Endothelial cell of umbilical vein (primary cell): ENCODE measurements at regions not wholly inside any gene's neighbourhood (a gene's known extent, or its start where the extent isn't known, plus 50 kb on each side); places are given as distances from the start of the nearest gene placed in this dataset.

ENCODE experiments used
- BruUV-seq: library from RNA; stranded (reverse); fragments of 400-500 nt; replicated peaks from 2 replicates; lab custom pipeline; 2021; lab: Mats Ljungman, UMichigan
- CTCF ChIA-PET: fragments of 300-600, 350-600 bp; sonication (Branson Sonifier 250); formaldehyde crosslinking; loops from one replicate; lab custom pipeline; 2021; ENCODE audit warnings: antibody characterized with exemption, inconsistent platforms; lab: Charles Lee
- POLR2A ChIA-PET: fragments of 300-600, 350-600 bp; sonication (Branson Sonifier 250); formaldehyde crosslinking; loops from one replicate; lab custom pipeline; 2021; ENCODE audit warnings: antibody characterized with exemption, inconsistent platforms; lab: Charles Lee
- DNase-seq: peaks from one replicate; pipeline ENCODE4 v3.0.0-alpha.2; 2011; ENCODE audit warnings: low read depth, low spot score
- FAIRE-seq: peaks from 2 replicates; lab custom pipeline; 2011; peaks lifted over from hg19 to GRCh38; lab: Jason Lieb, UNC
- H2AFZ ChIP-seq: 2 replicates; pipeline ENCODE4 v1.6.0; 2012; ENCODE audit warnings: low read depth, low read length, control low read depth, inconsistent platforms
- H3K27ac ChIP-seq: 2 replicates; pipeline ENCODE4 v1.5.1; 2011; ENCODE audit warnings: low read depth, mild to moderate bottlenecking, control low read depth, low read length, moderate library complexity; ENCODE audit not compliant: insufficient read depth
- H3K27me3 ChIP-seq, 2 experiments: 2 replicates each; pipeline versions ENCODE4 v1.6.0 to v1.6.1; 2011; ENCODE audit warnings: low read length in 2 of 2, mixed read lengths in 1 of 2; ENCODE audit not compliant: control insufficient read depth in 2 of 2, insufficient read depth in 2 of 2
- H3K36me3 ChIP-seq, 2 experiments: 2 replicates in 1 of 2; 3 replicates in 1 of 2; pipeline ENCODE4 v1.5.1; 2011; ENCODE audit warnings: low read length in 2 of 2, mild to moderate bottlenecking in 1 of 2, moderate library complexity in 1 of 2; ENCODE audit not compliant: control insufficient read depth in 2 of 2, insufficient read depth in 2 of 2; ENCODE audit errors: extremely low read depth in 1 of 2
- H3K4me1 ChIP-seq: 3 replicates; pipeline ENCODE4 v1.5.1; 2011; ENCODE audit warnings: mild to moderate bottlenecking, low read length; ENCODE audit not compliant: control insufficient read depth, insufficient read depth; ENCODE audit errors: extremely low read depth
- H3K4me2 ChIP-seq: 2 replicates; pipeline ENCODE4 v1.6.1; 2011; ENCODE audit warnings: low read length, control low read depth, mixed read lengths; ENCODE audit not compliant: insufficient read depth
- H3K4me3 ChIP-seq, 3 experiments: fragments of 200-600 bp in 1 of 3; sonication (generic), shearing (Covaris generic) in 1 of 3; replicated peaks in 1 of 3; 2 replicates each; pipeline ENCODE4 v1.5.1; 2011 to 2016; ENCODE audit warnings: control low read depth in 3 of 3, low read length in 3 of 3, mild to moderate bottlenecking in 2 of 3, inconsistent platforms in 1 of 3, low read depth in 1 of 3, moderate library complexity in 1 of 3; ENCODE audit not compliant: insufficient read depth in 1 of 3
- H3K79me2 ChIP-seq: 2 replicates; pipeline ENCODE4 v1.6.0; 2012; ENCODE audit warnings: low read length, inconsistent platforms; ENCODE audit not compliant: control insufficient read depth, insufficient read depth
- H3K9ac ChIP-seq: replicated peaks from 2 replicates; pipeline ENCODE3; 2011; ENCODE audit warnings: low read length, control low read depth; ENCODE audit not compliant: insufficient read depth; ENCODE audit errors: extremely low read depth
- H3K9me1 ChIP-seq: replicated peaks from 3 replicates; pipeline ENCODE4 v1.6.0; 2011; ENCODE audit warnings: mild to moderate bottlenecking, low read length; ENCODE audit not compliant: control insufficient read depth, insufficient read depth; ENCODE audit errors: extremely low read depth
- H3K9me3 ChIP-seq: replicated peaks from 2 replicates; pipeline ENCODE4 v1.5.1; 2012; ENCODE audit warnings: low read length, inconsistent platforms; ENCODE audit not compliant: control insufficient read depth, insufficient read depth
- H4K20me1 ChIP-seq: replicated peaks from 2 replicates; pipeline ENCODE3; 2011; ENCODE audit warnings: mild to moderate bottlenecking, low read length; ENCODE audit not compliant: control insufficient read depth, insufficient read depth; ENCODE audit errors: extremely low read depth
- EZH2 ChIP-seq: IDR thresholded peaks from 2 replicates; pipeline ENCODE4 v1.6.1; 2012; ENCODE audit warnings: borderline replicate concordance, low read depth, mild to moderate bottlenecking, moderate library complexity, low read length, inconsistent platforms; ENCODE audit not compliant: severe bottlenecking
- FOS ChIP-seq: IDR thresholded peaks from 2 replicates; pipeline ENCODE4 v1.6.1; 2011; ENCODE audit warnings: mild to moderate bottlenecking, low read length, moderate library complexity, borderline replicate concordance; ENCODE audit not compliant: insufficient read depth
- MYC ChIP-seq: IDR thresholded peaks from one replicate; pipeline ENCODE4 v1.6.1; 2011; ENCODE audit warnings: mild to moderate bottlenecking, low read depth, low read length
- POLR2A ChIP-seq: IDR thresholded peaks from 2 replicates; pipeline ENCODE4 v1.6.1; 2012; ENCODE audit warnings: low read depth, mild to moderate bottlenecking, control low read depth, low read length
- POLR2AphosphoS5 ChIP-seq: IDR thresholded peaks from 2 replicates; pipeline ENCODE4 v1.6.1; 2012; ENCODE audit warnings: low read depth, mild to moderate bottlenecking, control low read depth, low read length, moderate library complexity; ENCODE audit not compliant: insufficient read depth
- dilution Hi-C: fragments of 300-500 bp; cut with MboI; formaldehyde crosslinking; loops from one replicate; pipeline ENCODE4 v1.15.0; 2019; ENCODE audit warnings: low sequenced_read_pairs; ENCODE audit not compliant: extremely low pct_ligation_motif_present
- intact Hi-C: fragments of 100-400 bp; cut with micrococcal nuclease; formaldehyde crosslinking; loops from one replicate; pipeline ENCODE4 v1.10.0; 2022
- TF ChIP-seq, protein P1 (sequence below): IDR thresholded peaks from 2 replicates; pipeline ENCODE4 v1.6.1; 2011; ENCODE audit not compliant: insufficient read depth, insufficient read length
- TF ChIP-seq, protein P2 (sequence below), 2 donors: IDR thresholded peaks; 1 replicate in 1 of 2; 2 replicates in 1 of 2; pipeline ENCODE4 v1.5.1; 2011; ENCODE audit warnings: low read length in 2 of 2, mild to moderate bottlenecking in 2 of 2, moderate library complexity in 2 of 2, control low read depth in 1 of 2, inconsistent platforms in 1 of 2, low read depth in 1 of 2; ENCODE audit not compliant: insufficient read depth in 1 of 2; ENCODE audit errors: extremely low read depth in 1 of 2

- Histone ChIP-seq H3K79me2 (no peaks in the 10 kb centered on the region), H3K9ac (no peak overlapping the region), H3K9me3 (no peaks in the 10 kb centered on the region), H3K4me2 (no peak overlapping the region), H3K36me3 (no peaks in the 10 kb centered on the region), H3K4me3 (no peak overlapping the region), H3K27me3 (no peaks in the 10 kb centered on the region), H3K9me1 (no peaks in the 10 kb centered on the region), H3K4me1 (no peaks in the 10 kb centered on the region), H2AFZ (no peak overlapping the region), H4K20me1 (no peaks in the 10 kb centered on the region), H3K27ac (no peak overlapping the region)
- dilution Hi-C loops, result no loop called here
- BruUV-seq, result no TSS peak
- no peak for DNase-seq
- POLR2A ChIA-PET, result no interaction called here
- CTCF ChIA-PET, result no interaction called here
- FAIRE-seq, result no peak
- intact Hi-C loops, result no loop called here
- TF ChIP-seq, protein P1, sequence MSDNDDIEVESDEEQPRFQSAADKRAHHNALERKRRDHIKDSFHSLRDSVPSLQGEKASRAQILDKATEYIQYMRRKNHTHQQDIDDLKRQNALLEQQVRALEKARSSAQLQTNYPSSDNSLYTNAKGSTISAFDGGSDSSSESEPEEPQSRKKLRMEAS, result no peak
- TF ChIP-seq POLR2AphosphoS5 (no peak), FOS (no peak), MYC (no peak), EZH2 (no peak), POLR2A (no peak)
- TF ChIP-seq, protein P2, sequence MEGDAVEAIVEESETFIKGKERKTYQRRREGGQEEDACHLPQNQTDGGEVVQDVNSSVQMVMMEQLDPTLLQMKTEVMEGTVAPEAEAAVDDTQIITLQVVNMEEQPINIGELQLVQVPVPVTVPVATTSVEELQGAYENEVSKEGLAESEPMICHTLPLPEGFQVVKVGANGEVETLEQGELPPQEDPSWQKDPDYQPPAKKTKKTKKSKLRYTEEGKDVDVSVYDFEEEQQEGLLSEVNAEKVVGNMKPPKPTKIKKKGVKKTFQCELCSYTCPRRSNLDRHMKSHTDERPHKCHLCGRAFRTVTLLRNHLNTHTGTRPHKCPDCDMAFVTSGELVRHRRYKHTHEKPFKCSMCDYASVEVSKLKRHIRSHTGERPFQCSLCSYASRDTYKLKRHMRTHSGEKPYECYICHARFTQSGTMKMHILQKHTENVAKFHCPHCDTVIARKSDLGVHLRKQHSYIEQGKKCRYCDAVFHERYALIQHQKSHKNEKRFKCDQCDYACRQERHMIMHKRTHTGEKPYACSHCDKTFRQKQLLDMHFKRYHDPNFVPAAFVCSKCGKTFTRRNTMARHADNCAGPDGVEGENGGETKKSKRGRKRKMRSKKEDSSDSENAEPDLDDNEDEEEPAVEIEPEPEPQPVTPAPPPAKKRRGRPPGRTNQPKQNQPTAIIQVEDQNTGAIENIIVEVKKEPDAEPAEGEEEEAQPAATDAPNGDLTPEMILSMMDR (IDR thresholded peaks at IDR 0.05; ENCODE audit: extremely low read depth in 1 of 2, insufficient read depth in 1 of 2, low read depth in 1 of 2, low read length in 2 of 2), result no peak
These were observed 115.6 kb downstream of the KDM5D start for GRCh38 chrY:19628926-19629325.
